Islet precursor cell (in vitro differentiated cells): ENCODE measurements at regions not wholly inside any gene's neighbourhood (a gene's known extent, or its start where the extent isn't known, plus 50 kb on each side); places are given as distances from the start of the nearest gene placed in this dataset.
"Not testable (repeated sequence)": the region's sequence is repeated elsewhere in the genome, so short reads cannot be mapped to it uniquely, and the experiment has no call there.

Experiments
- DNase-seq: peaks from one replicate; pipeline ENCODE4 v3.0.0-alpha.2; 2018

GRCh38 chr6:78597966-78598365 lies 269.4 kb upstream of the IRAK1BP1 start:
- no peak for DNase-seq

DNA sequence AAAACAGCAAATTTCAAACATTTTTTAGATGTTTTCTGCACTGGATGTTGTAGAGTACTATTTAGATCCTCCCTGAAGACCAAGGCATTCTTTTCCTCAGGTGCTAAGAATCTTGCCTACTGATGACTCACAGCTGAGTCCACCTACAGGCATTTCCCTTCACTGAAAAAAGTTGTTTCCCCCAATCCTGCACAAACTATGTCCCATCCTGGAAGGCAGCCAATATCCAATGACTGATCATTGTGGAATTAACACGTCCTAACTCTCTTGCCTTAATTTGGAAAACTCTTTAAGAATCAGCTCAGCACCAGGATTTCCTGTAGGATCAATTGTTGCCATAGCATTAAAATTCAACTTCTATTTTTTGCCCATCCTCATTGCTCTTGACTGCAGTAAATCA lies 268.4 kb upstream of the IRAK1BP1 start:
- peak; percentile 54 for DNase-seq

- no peak for DNase-seq
These were observed 267.8 kb upstream of the IRAK1BP1 start for GRCh38 chr6:78599526-78599925.

DNA sequence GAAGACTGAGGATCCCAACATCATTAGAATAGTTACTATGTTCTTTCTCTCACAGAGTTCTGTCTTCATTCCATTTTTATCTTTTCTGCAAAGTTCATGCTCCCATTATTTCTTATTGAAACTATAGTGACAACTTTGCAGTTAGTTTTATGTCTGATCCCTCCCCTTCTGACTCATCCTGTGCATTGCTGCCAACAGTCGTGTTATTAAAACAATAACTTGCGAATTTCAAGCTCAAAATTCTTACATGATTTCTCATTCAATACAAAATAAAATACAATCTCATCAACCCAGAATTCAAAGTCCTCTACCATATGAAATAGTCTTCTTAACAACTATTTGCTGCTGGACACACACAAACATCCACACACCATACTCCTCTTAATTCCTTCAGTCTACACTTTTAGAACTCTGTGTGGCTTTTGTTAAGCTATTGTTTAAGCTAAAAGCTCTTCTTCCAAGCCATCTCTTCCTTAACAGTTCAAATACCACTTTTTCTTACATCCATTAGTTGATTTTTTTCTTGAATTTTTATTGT lies 261.4 kb upstream of the IRAK1BP1 start:
- DNase-seq = no peak

- DNase-seq = no peak
These were observed 260.2 kb upstream of the IRAK1BP1 start for GRCh38 chr6:78607189-78607588.

GRCh38 chr6:78611102-78611620 lies 256.2 kb upstream of the IRAK1BP1 start:
- peak; percentile 40 for DNase-seq

DNA sequence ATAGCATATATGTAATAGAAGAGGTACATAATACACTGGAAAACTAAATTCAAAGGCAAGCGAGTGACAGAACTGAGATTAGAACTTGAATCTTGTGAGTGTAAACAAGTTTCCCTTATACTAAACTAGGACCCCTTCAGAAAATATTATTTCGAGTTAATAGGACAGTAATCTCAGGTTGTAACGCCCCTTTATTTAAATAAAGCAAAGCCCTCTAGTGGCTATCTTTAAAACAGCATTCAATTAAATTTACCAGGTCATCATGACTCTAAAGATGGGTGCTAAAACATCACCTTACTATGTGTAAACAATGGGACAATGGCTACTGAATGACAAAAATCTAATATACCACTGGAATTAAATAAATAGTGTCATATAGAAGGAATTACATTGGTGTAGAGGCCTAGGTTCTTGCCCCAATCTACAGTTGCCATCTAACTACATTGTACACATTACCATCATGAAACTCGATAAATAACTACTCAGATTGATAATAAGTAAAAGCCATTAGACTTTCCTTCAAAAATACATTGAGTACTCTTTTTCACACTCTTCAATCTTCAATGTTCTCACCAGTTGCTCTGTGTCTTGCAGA lies 255.4 kb upstream of the IRAK1BP1 start:
- DNase-seq = no peak

DNA sequence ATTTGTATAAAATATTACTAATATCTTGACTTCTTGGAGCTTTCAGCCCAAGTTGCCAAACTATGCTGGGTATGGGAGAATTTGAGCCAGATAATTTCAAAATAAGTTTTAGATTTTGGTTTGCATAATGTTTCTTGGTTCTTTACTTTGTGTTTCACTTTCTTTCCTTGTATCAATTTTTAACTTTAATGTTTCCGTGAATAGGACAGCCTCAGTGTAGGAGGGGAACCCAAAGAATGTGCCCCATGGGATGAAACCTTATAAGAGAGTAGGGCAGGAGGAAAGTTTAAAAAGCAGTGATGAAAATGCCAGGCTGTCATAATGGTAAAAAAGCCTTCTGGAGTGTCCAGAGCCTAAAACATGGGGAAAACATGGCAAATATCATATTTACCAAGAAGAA lies 252.4 kb upstream of the IRAK1BP1 start:
- no peak for DNase-seq

- DNase-seq = no peak
These were observed 251.9 kb upstream of the IRAK1BP1 start for GRCh38 chr6:78615430-78615904.

DNA sequence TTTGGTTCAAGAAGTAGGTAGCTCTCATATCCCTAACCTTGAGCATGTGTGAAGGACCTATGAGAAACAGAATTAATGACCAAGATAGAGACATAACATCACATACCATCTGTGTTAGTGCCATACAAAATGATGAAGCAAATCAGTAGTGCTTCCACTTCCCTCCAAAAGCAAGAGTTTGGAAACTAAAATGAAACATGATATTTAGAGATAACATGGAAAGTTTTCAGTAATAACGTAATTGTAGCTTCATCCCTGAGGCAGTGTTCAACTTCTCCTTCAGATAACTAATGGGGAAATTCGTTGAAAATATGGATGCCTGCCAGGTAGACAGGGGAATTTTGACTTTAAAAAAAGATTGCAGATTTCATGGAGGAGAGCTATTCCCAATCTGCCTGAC lies 248.4 kb upstream of the IRAK1BP1 start:
- DNase-seq = no peak

DNA sequence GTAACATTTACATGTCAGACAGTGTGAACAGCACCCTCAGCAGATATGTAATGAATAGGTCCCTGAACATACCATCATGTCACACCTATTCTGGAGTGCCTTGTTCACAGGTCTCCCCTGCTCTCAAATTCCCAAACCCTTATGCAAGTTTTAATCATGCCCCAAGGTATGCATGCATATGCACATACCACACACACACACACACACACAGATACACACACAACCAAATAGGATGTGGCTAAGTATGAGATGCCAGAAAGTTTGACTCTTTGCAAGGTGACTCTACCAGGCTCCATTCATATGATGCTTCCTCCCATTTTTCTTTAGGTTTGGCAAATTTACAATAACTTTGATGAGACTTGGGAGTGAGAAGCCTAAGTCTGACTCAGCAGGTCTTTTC lies 243.8 kb upstream of the IRAK1BP1 start:
- DNase-seq = no peak

- DNase-seq = no peak
These were observed 238.1 kb upstream of the IRAK1BP1 start for GRCh38 chr6:78629154-78629721.

DNA sequence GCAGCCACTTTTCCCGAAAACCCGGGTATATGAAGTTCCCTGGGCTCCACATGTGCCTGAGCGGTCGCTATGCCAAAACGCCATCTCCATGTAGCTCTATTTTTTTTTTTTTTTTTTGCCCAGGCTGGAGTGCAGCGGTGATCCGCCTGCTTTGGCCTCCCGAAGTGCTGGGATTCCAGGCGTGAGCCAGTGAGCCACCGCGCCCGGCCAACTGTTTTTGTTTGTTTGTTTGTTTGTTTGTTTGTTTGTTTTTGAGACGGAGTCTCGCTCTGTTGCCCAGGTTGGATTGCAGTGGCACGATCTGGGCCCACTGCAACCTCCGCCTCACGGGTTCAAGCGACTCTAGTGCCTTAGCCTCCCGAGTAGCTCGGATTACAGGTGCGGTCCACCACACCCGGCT lies 237.5 kb upstream of the IRAK1BP1 start:
- DNase-seq = no peak

- no peak for DNase-seq
These were observed 235.4 kb upstream of the IRAK1BP1 start for GRCh38 chr6:78631976-78632375.

DNA sequence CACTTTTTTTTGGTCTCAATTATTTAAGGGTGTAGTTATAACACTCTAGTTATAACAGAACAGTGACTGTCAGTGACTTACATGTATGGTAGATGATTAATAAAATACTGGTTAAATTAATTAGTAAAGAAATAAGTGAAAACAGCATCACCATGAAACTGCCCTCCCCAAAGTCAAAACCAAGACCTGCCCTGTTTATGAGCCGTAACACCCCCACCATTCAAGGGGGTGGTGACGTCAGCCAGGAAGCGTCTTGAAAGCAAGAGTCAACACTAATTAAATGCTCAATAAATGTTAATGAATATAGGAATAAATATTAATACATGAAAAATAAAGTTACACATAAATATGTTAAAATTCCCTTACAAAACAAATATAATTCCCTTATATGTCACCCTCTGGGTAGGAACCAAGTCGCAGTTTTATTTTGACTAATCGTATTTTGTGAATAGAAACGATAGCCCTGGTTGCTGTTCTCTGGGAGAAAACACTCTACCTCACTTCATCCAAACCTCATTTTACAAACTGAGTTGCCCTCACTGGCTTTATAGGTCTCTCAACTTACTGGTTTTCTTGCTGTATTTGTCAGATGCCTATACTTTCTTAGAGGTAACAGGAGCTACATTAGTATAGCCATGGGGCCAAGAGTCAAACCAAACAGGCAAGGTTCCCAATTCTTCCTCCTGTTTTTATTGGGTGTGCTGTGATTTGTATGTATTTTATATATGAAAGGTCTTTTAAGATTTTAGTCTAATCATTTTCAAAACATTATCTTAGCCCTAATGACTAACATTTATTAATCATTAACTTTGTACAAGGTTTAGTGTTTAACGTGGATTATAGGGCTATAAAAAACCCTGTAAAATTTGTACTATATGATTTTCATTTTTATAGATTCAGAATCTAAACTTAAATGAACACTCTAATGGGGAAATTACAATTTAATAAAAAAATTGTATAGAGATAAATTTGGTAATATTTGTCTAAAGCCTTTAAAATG lies 227.9 kb upstream of the IRAK1BP1 start:
- no peak for DNase-seq

GRCh38 chr6:78643976-78644375 lies 223.4 kb upstream of the IRAK1BP1 start:
- DNase-seq = not testable (repeated sequence)

DNA sequence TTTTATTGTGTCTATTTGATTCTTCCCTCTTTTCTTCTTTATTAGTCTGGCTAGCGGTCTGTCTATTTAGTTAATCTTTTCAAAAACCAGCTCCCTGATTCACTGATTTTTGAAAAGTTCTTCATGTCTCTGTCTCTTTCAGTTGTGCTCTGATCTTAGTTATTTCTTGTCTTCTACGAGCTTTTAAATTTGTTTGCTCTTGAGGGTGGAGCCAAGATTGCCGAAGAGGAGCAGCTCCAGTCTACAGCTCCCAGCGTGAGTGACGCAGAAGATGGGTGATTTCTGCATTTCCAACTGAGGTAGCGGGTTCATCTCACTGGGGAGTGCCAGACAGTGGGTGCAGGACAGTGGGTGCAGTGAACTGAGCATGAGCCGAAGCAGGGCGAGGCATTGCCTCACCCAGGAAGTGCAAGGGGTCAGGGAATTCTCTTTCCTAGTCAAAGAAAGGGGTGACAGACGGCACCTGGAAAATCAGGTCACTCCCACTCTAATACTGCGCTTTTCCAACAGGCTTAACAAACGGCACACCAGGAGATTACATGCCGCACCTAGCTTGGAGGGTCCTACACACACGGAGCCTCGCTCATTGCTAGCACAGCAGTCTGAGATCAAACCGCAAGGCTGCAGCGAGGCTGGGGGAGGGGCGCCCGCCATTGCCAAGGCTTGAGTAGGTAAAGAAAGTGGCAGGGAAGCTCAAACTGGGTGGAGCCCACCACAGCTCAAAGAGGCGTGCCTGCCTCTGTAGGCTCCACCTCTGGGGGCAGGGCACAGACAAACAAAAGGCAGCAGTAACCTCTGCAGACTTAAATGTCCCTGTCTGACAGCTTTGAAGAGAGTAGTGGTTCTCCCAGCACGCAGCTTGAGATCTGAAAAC lies 220.6 kb upstream of the IRAK1BP1 start:
- DNase-seq = not testable (repeated sequence)

GRCh38 chr6:78665819-78666218 lies 201.5 kb upstream of the IRAK1BP1 start:
- DNase-seq = not testable (repeated sequence)

- no peak for DNase-seq
These were observed 200.6 kb upstream of the IRAK1BP1 start for GRCh38 chr6:78666764-78667163.

DNA sequence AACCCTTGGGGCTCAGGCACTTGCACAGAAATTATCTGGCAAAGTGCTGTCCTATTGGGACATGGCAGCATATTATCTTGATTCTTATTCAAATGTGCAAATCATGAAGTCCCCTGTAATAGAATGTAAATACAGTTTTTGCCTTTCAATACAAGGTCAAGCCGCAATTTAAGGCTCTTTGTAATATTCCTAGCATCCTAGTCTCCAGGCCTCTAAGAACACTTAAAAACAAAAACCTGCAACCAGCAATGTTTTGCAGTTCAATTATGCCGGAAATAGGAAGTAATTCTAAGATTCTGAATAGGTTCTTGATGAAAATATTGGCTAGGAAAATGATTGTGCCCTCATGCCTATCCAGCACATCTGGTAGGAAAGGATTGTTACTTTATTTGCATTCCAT lies 197.2 kb upstream of the IRAK1BP1 start:
- DNase-seq = no peak

DNA sequence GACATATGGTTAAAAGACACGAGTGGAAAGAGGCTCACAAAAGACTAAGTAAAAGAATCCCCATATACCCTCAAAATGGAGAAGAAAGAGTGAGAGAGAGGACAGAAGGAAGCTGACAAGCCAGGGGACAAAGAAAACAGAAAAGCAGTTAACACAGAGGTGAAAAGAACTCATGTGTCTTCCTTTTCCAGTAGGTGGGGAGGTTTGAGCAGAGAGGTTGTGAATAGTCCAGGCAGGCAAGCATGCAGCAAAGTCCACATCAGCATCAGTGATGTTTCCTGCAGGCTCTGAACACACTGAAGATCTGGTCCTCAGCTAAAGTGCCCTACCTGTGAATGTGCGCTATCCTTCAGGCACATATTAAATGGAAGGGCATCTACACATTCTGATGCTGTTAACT lies 196.5 kb upstream of the IRAK1BP1 start:
- no peak for DNase-seq
